Upper lobe of right lung (tissue), 1 donor: ENCODE measurements at regions not wholly inside any gene's neighbourhood (a gene's known extent, or its start where the extent isn't known, plus 50 kb on each side); places are given as distances from the start of the nearest gene placed in this dataset.

Experiments used
- ATAC-seq: fragments of 200-7000 bp; cut with Tn5 transposase; one replicate; pipeline ENCODE4 v1.9.1; 2020; ENCODE audit warnings: mild to moderate bottlenecking, moderate library complexity
- DNase-seq: peaks from one replicate; pipeline ENCODE4 v3.0.0-alpha.2; 2020
- H3K27ac ChIP-seq: fragments of 200-600 bp; one replicate; pipeline ENCODE4 v1.8.0; 2022
- H3K27me3 ChIP-seq: fragments of 200-600 bp; one replicate; pipeline ENCODE4 v1.8.0; 2022; ENCODE audit warnings: mild to moderate bottlenecking
- H3K36me3 ChIP-seq: fragments of 200-600 bp; one replicate; pipeline ENCODE4 v1.8.0; 2022
- H3K4me1 ChIP-seq: fragments of 200-600 bp; one replicate; pipeline ENCODE4 v1.8.0; 2022
- H3K4me3 ChIP-seq: fragments of 200-600 bp; one replicate; pipeline ENCODE4 v1.8.0; 2022; ENCODE audit warnings: mild to moderate bottlenecking
- H3K9me3 ChIP-seq: fragments of 200-600 bp; one replicate; pipeline ENCODE4 v1.8.0; 2022
- CTCF ChIP-seq: fragments of 200-600 bp; IDR thresholded peaks from one replicate; pipeline ENCODE4 v1.8.0; 2022; ENCODE audit warnings: antibody characterized with exemption
- intact Hi-C: fragments of 100-400 bp; cut with DNase I; formaldehyde crosslinking; loops from one replicate; pipeline ENCODE4 v1.11.0; 2022
- donor health status: DM: no; HTN: yes; CAD: no; lungs with severe emphysema.

- H3K36me3 ChIP-seq = no peaks in the 10 kb centered on the region
- peak overlapping the region; percentile 79 for H3K4me3 ChIP-seq
- intact Hi-C loops = no loop called here
- no peaks in the 10 kb centered on the region for H3K27me3 ChIP-seq
- H3K4me1 ChIP-seq = peaks cover 6% of the 10 kb centered on the region
- H3K27ac ChIP-seq = peak overlapping the region; percentile 98
- DNase-seq = peak; percentile 68
- no peaks in the 10 kb centered on the region for H3K9me3 ChIP-seq
- no peak for TF ChIP-seq CTCF
- no peak for ATAC-seq
Measured at GRCh38 chr3:107432013-107432515, 54.8 kb downstream of the CCDC54 start.

- Histone ChIP-seq H3K27me3 (no peaks in the 10 kb centered on the region), H3K4me1 (peaks cover 6% of the 10 kb centered on the region), H3K4me3 (peak overlapping the region; percentile 79), H3K9me3 (no peaks in the 10 kb centered on the region), H3K36me3 (no peaks in the 10 kb centered on the region), H3K27ac (peak overlapping the region; percentile 98)
- intact Hi-C loops = no loop called here
- no peak for ATAC-seq
- DNase-seq = no peak
- no peak for TF ChIP-seq CTCF
Measured at GRCh38 chr3:107432646-107433045, 55.4 kb downstream of the CCDC54 start.

GRCh38 chr3:107436029-107436428 is 58.8 kb downstream of the CCDC54 start:
- Histone ChIP-seq H3K27ac (no peak overlapping the region), H3K36me3 (no peaks in the 10 kb centered on the region), H3K9me3 (no peaks in the 10 kb centered on the region), H3K27me3 (no peaks in the 10 kb centered on the region), H3K4me3 (no peak overlapping the region), H3K4me1 (no peaks in the 10 kb centered on the region)
- intact Hi-C loops = no loop called here
- DNase-seq (no peak), ATAC-seq (no peak)
- TF ChIP-seq CTCF = no peak

GRCh38 chr3:107438671-107439070 is 61.4 kb downstream of the CCDC54 start:
- no peak overlapping the region for H3K4me3 ChIP-seq
- no peak for TF ChIP-seq CTCF
- no peaks in the 10 kb centered on the region for H3K4me1 ChIP-seq
- no peaks in the 10 kb centered on the region for H3K27me3 ChIP-seq
- no peak overlapping the region for H3K27ac ChIP-seq
- intact Hi-C loops = no loop called here
- H3K9me3 ChIP-seq = no peaks in the 10 kb centered on the region
- DNase-seq = no peak
- ATAC-seq = no peak
- no peaks in the 10 kb centered on the region for H3K36me3 ChIP-seq

- H3K27ac ChIP-seq = no peak overlapping the region
- H3K4me3 ChIP-seq = no peak overlapping the region
- ATAC-seq (no peak), DNase-seq (no peak)
- H3K9me3 ChIP-seq = no peaks in the 10 kb centered on the region
- no peaks in the 10 kb centered on the region for H3K4me1 ChIP-seq
- no peak for TF ChIP-seq CTCF
- no peaks in the 10 kb centered on the region for H3K27me3 ChIP-seq
- intact Hi-C loops = no loop called here
- no peaks in the 10 kb centered on the region for H3K36me3 ChIP-seq
Measured at GRCh38 chr3:107441617-107442016, 64.4 kb downstream of the CCDC54 start.

- no peak overlapping the region for H3K27ac ChIP-seq
- no peak for DNase-seq
- no peak for ATAC-seq
- intact Hi-C loops = no loop called here
- no peak for TF ChIP-seq CTCF
- H3K4me3 ChIP-seq = no peak overlapping the region
- H3K27me3 ChIP-seq = no peaks in the 10 kb centered on the region
- no peaks in the 10 kb centered on the region for H3K9me3 ChIP-seq
- no peaks in the 10 kb centered on the region for H3K4me1 ChIP-seq
- H3K36me3 ChIP-seq = no peaks in the 10 kb centered on the region
Measured at GRCh38 chr3:107443461-107443860, 66.2 kb downstream of the CCDC54 start.
